ENCODE measurements at regions not wholly inside any gene's neighbourhood (a gene's known extent, or its start where the extent isn't known, plus 50 kb on each side); places are given as distances from the start of the nearest gene placed in this dataset.
"Not testable (repeated sequence)": the region's sequence is repeated elsewhere in the genome, so short reads cannot be mapped to it uniquely, and the experiment has no call there.

- no peak for TF ChIP-seq CTCF (IDR thresholded peaks at IDR 0.05)
- Histone ChIP-seq H3K4me1 (no peaks in the 10 kb centered on the region), H3K9ac (ENCODE audit: low read depth in 2 of 2, low read length in 2 of 2) (no peak overlapping the region), H3K36me3 (no peaks in the 10 kb centered on the region), H3K27me3 (no peaks in the 10 kb centered on the region), H3K9me3 (no peaks in the 10 kb centered on the region), H3K27ac (no peak overlapping the region), H3K4me3 (no peak overlapping the region)
- intact Hi-C loops (cut with DNase I) = no loop called here
- no peak for DNase-seq
These were observed 154.5 kb downstream of the LAT start for GRCh38 chr16:29139261-29139802.

- not testable (repeated sequence) for H3K36me3 ChIP-seq; DNase-seq; H3K9ac ChIP-seq (ENCODE audit: low read depth in 2 of 2, low read length in 2 of 2)
These were observed 153.8 kb downstream of the LAT start for GRCh38 chr16:29138698-29139097.

GRCh38 chr16:29137894-29138662 lies 153.2 kb downstream of the LAT start:
- H3K27me3 ChIP-seq; DNase-seq; H3K4me1 ChIP-seq; H3K27ac ChIP-seq; H3K4me3 ChIP-seq; intact Hi-C loops (cut with DNase I); H3K36me3 ChIP-seq; H3K9me3 ChIP-seq; H3K9ac ChIP-seq (ENCODE audit: low read depth in 2 of 2, low read length in 2 of 2): not testable (repeated sequence)

More at GRCh38 chr16:29138698-29139097, 153.8 kb downstream of the LAT start:
- H3K4me3 ChIP-seq; H3K27ac ChIP-seq; intact Hi-C loops (cut with DNase I); H3K9me3 ChIP-seq; H3K4me1 ChIP-seq; H3K27me3 ChIP-seq: not testable (repeated sequence)

GRCh38 chr16:29137461-29137860 lies 152.6 kb downstream of the LAT start:
- H3K9ac ChIP-seq (ENCODE audit: low read depth in 2 of 2, low read length in 2 of 2); DNase-seq; H3K4me1 ChIP-seq; H3K27me3 ChIP-seq; H3K27ac ChIP-seq; intact Hi-C loops (cut with DNase I); H3K9me3 ChIP-seq; H3K36me3 ChIP-seq; H3K4me3 ChIP-seq: not testable (repeated sequence)

GRCh38 chr16:29136916-29137315 lies 152.1 kb downstream of the LAT start:
- H3K4me3 ChIP-seq; H3K9ac ChIP-seq (ENCODE audit: low read depth in 2 of 2, low read length in 2 of 2); H3K9me3 ChIP-seq; H3K27me3 ChIP-seq; H3K27ac ChIP-seq; H3K4me1 ChIP-seq; DNase-seq; intact Hi-C loops (cut with DNase I); H3K36me3 ChIP-seq: not testable (repeated sequence)

GRCh38 chr16:29136046-29136696 lies 151.3 kb downstream of the LAT start:
- H3K27ac ChIP-seq; H3K4me1 ChIP-seq; H3K27me3 ChIP-seq; DNase-seq; H3K9me3 ChIP-seq; intact Hi-C loops (cut with DNase I); H3K4me3 ChIP-seq; H3K36me3 ChIP-seq; H3K9ac ChIP-seq (ENCODE audit: low read depth in 2 of 2, low read length in 2 of 2): not testable (repeated sequence)

GRCh38 chr16:29135098-29135497 lies 150.2 kb downstream of the LAT start:
- DNase-seq; intact Hi-C loops (cut with DNase I); H3K27ac ChIP-seq; H3K4me3 ChIP-seq; H3K9me3 ChIP-seq; H3K9ac ChIP-seq (ENCODE audit: low read depth in 2 of 2, low read length in 2 of 2); H3K4me1 ChIP-seq; H3K27me3 ChIP-seq; H3K36me3 ChIP-seq: not testable (repeated sequence)

GRCh38 chr16:29133681-29134430 lies 149.0 kb downstream of the LAT start:
- H3K4me1 ChIP-seq; H3K27ac ChIP-seq; DNase-seq; H3K36me3 ChIP-seq; intact Hi-C loops (cut with DNase I); H3K9me3 ChIP-seq; H3K27me3 ChIP-seq; H3K9ac ChIP-seq (ENCODE audit: low read depth in 2 of 2, low read length in 2 of 2); H3K4me3 ChIP-seq: not testable (repeated sequence)

- H3K27ac ChIP-seq; H3K36me3 ChIP-seq; H3K4me1 ChIP-seq; H3K9me3 ChIP-seq; DNase-seq; H3K4me3 ChIP-seq; H3K27me3 ChIP-seq; intact Hi-C loops (cut with DNase I); H3K9ac ChIP-seq (ENCODE audit: low read depth in 2 of 2, low read length in 2 of 2): not testable (repeated sequence)
These were observed 148.0 kb downstream of the LAT start for GRCh38 chr16:29132869-29133268.

- DNase-seq; H3K36me3 ChIP-seq; H3K9me3 ChIP-seq; H3K9ac ChIP-seq (ENCODE audit: low read depth in 2 of 2, low read length in 2 of 2); intact Hi-C loops (cut with DNase I); H3K27ac ChIP-seq; H3K4me3 ChIP-seq; H3K27me3 ChIP-seq; H3K4me1 ChIP-seq: not testable (repeated sequence)
These were observed 147.6 kb downstream of the LAT start for GRCh38 chr16:29132444-29132843.

- H3K36me3 ChIP-seq; H3K4me1 ChIP-seq; intact Hi-C loops (cut with DNase I); H3K4me3 ChIP-seq; H3K9ac ChIP-seq (ENCODE audit: low read depth in 2 of 2, low read length in 2 of 2); H3K9me3 ChIP-seq; H3K27me3 ChIP-seq; H3K27ac ChIP-seq; DNase-seq: not testable (repeated sequence)
These were observed 146.3 kb downstream of the LAT start for GRCh38 chr16:29130901-29131851.

All from colonic mucosa (tissue), 4 donors.